ENCODE measurements at regions not wholly inside any gene's neighbourhood (a gene's known extent, or its start where the extent isn't known, plus 50 kb on each side); places are given as distances from the start of the nearest gene placed in this dataset.

DNA sequence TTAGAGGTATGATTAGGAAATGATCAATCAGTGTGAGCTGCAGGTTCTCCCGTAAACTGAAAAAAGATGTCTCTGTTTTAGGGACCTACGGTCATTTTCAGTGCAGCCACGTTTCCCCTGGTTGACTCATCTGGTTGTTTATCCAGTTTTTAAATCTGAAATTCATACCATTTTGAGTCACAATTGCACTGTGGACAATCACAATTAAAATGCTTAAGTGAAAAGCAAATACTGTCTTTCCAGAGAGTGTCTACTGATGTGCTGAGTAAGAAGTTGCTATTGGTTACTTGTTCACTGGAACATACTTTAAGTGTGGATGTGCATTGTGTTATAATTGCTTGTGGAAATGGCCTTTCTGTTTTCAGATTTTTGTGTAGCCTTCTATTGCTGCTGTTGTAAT, 305.1 kb upstream of the SASH1 start:
- DNase-seq (ENCODE audit: low read depth in 3 of 3, low spot score in 1 of 3), result no peak

DNA sequence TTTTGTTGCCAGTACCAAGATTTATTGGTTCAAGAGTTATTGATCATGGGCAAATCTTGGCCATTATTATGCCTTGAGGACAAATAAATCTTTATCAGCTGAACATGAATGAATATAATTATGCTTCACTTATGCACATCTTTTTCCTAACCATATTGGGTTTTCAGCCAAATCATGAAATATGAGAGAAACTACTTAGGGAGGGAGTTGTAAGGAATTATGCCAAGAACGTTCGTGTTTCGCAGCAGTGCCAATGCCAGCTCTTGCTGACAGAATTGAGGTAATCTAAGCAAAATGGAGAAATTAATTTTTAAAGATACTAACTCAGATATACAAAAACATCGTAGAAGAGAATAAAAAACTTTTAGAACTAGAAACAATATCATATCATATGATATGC, 301.1 kb upstream of the SASH1 start:
- no peak for DNase-seq (ENCODE audit: low read depth in 3 of 3, low spot score in 1 of 3)

DNA sequence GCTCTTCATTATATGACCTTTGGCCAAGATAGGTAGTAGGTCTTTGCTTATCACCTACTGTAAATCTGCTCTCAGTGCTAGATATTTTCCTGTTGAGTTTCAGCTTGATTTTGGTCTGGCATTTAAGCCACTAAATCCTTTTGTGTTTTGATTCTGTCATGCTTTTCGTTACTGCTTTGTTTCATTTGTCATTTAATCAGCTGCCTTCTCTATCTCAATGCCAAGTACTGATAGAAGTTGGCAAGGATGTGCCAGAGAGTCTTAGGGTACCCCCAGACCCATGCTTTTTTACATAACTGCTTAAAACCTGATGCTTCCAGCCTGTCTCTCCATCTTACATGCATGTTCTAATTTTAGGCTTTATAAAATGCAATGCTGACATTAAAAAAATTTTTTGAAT, 300.1 kb upstream of the SASH1 start:
- DNase-seq (ENCODE audit: low read depth in 3 of 3, low spot score in 1 of 3), result no peak

GRCh38 chr6:148044261-148044751, 298.3 kb upstream of the SASH1 start:
- no peak for DNase-seq (ENCODE audit: low read depth in 3 of 3, low spot score in 1 of 3)

DNA sequence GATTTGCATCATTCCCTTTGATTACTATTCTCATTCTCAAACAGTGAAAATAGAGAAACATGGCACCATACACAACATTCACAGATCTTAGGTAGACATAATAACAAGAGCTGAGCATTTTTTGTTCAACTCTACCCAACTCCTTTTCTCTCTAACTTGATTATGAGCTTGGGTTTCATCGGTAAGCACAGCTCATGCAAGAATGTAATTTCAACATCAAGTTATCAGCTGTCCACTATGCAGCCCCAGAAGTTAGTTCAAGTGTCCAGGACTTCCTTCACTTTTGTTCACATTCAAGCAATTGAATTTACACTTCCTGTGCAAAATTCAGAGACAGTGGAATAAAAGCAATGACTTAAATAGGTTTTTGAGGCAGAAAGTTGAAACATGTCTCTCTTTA, 297.7 kb upstream of the SASH1 start:
- no peak for DNase-seq (ENCODE audit: low read depth in 3 of 3, low spot score in 1 of 3)

GRCh38 chr6:148053209-148053608, 289.4 kb upstream of the SASH1 start:
- no peak for DNase-seq (ENCODE audit: low read depth in 3 of 3, low spot score in 1 of 3)

GRCh38 chr6:148053796-148054195, 288.8 kb upstream of the SASH1 start:
- DNase-seq (ENCODE audit: low read depth in 3 of 3, low spot score in 1 of 3), result no peak

DNA sequence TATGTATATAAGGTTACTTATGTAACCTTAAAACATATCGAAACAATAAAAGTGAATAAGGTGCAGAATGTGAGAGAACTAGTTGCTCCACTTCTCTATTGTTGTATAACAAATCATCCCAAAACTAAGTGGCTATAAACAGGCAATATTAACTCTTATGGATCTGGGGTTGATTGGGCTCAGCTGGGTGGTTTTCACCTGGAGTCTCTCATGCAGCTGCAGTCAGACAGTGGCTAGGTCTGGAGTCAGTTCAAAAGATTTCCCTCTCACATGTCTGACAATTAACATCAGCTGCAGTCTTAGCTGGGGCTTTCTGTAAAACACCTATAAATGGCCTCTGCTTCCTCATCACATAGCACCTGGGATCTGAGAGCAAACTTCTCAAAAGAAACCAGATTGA, 288.4 kb upstream of the SASH1 start:
- no peak for DNase-seq (ENCODE audit: low read depth in 3 of 3, low spot score in 1 of 3)

DNA sequence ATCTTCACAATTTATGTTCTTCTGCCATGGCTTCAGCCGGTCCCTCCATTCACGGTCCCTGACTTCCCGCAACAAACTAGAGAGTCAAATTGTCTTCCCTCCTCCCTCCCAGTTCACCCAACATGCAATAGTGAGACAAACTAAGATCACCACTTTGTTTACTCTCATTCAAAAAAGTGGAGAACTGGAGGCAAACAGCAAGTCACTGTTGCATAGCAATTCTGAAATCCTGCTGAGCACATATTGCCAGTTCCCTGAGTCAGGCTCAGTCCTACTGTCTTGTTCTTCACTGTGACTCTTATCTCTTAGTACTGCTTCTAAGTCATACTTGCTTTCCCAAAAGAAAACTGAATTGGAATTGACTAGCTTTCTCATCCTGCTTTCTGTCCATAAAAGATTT, 287.2 kb upstream of the SASH1 start:
- no peak for DNase-seq (ENCODE audit: low read depth in 3 of 3, low spot score in 1 of 3)

DNA sequence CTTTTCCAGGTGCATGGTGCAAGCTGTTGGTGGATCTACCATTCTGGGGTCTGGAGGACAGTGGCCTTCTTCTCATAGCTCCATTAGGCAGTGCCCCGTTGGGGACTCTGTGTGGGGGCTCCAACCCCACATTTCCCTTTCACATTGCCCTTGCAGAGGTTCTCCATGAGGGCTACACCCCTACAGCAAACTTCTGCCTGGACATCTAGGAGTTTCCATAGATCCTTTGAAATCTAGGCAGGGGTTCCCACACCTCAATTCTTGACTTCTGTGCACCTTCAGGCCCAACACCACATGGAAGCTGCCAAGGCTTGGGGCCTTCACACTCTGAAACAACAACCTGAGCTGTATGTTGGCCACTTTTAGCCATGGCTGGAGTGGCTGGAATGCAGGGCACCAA, 282.8 kb upstream of the SASH1 start:
- DNase-seq (ENCODE audit: low read depth in 3 of 3, low spot score in 1 of 3), result no peak

DNA sequence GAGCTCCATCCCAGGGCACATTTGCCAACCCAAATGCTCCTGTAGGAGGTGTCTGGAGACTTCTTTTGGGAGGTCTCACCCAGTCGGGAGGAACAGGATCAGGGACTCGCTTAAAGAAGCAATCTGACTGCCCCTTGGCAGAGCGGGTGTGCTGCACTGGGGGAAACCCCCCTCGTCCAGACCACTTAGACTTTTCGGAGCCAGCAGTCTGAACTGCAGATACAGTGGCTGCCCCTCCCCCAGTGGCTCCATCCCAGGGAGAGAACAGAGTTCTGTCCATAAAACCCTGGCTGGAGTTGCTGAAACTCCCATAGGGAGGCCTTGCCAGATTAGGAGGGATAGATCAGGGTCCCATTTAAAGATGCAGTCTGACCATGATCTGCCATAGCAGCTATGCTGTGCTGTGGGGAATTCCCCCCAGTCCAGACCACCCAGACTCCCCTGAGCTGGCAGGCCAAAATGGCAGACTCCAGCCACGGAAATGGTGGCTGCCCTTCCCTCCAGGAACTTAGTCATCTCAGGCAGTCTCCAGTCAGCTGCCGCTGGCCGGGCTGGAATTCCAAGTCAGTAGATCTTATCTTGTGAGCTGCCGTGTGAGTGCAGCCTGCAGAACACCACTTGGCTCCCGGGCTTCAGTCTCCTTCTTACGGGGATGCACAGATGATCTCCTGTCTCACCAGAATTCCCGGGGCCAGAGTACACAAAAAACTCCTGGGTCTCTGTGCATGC, 278.1 kb upstream of the SASH1 start:
- DNase-seq (ENCODE audit: low read depth in 3 of 3, low spot score in 1 of 3), result no peak

DNA sequence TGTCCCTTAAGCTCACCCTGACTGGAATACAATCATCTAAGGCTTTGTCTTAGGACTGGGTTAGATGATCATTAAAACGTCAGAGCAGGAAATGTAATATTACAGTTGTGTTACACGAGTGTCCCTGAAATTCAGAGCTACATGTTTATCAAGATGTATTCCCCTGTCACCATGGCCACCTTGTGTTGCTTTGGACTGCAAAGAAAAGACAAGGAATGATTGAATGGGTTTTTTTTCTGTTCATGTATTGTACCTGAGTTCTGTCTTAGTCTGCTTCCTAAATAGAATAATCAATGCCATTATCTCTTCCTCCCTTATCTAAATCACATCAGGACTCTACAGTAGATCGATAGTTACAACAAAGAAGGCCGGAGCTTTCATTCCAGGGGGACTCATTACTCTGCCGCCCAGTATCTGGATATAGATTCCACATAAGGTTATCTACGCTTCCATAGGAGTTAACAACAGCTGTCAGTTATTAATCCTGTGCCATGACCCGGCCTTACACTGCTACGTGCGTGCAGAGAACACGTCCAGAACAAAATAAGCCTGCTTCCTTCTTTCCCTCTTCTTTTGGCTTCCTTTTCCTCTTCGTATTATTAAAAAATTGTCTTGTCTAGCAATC, 274.1 kb upstream of the SASH1 start:
- no peak for DNase-seq (ENCODE audit: low read depth in 3 of 3, low spot score in 1 of 3)

DNA sequence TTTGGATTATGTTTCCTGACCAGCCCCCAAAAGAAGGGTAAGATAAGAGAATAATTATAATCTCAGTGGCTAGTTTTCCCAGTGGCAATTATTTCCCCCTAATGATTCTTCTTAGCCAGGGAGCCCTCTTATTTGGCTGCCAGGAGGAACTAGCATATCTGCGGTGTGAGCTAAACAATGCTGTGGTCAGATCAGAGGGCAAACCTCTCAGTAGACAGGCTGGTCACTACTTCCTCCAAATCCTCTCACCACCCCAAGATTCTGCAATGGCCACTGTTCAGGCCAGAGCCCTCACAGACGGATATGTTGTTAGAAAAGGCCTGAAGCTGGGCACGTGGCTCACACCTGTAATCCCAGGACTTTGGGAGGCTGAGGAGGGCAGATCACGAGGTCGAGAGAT, 273.4 kb upstream of the SASH1 start:
- DNase-seq (ENCODE audit: low read depth in 3 of 3, low spot score in 1 of 3), result no peak

- no peak for DNase-seq (ENCODE audit: low read depth in 3 of 3, low spot score in 1 of 3)
Measured at GRCh38 chr6:148074291-148074690, 268.3 kb upstream of the SASH1 start.

DNA sequence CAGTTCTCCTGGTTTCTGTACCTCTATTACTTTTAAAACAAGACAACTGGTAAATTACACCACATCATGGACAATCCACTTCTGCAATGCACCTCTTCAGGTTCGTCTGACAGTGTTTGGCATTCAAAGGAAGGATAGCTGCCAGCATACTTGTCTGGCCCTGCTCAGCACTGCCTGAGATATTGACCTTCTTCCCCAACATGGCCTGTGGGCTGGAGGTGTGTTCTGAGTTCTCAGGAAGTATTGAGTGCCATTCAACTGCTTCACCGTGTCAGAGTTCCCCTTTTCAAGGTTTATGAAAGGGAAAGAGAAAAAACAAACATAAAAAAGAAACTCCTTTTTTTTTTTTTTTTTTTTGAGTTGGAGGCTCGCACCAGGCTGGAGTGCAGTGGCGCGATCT, 267.9 kb upstream of the SASH1 start:
- DNase-seq (ENCODE audit: low read depth in 3 of 3, low spot score in 1 of 3), result no peak

DNA sequence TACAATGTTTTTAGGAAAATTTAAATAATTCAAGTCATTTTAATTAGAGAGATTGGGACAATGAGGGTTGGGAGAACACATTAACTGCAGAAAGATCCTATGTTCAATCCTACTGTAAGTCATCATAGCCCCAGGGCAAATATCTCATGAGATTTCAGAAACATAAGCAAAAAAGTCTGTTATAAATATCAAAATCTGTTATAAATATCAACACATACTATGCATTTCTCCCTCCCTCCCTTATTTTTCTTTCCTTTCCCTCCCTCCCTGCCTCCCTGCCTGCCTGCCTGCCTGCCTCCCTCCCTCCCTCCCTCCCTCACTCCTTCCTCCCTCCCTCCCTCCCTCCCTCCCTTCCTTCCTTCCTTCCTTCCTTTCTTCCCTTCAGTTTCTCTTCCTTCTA, 267.3 kb upstream of the SASH1 start:
- DNase-seq (ENCODE audit: low read depth in 3 of 3, low spot score in 1 of 3), result no peak

DNA sequence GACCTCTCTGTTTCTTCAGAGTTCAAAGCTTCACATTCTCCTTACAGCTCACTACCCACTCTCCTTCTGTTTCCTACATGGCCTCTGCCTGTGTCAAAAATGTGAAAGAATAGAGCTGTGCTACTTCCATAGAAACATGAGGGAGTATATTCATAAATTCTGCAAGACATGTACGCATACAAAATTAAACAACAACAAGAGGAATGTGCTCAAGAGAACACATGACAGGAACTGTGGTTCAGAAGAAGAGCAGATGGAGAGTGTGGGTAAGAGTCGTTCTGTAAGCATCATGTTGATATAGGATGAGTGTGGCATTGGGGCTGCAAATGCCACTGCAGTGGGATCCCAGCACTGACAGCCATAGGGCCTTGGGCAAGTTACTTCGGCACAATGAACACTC, 266.6 kb upstream of the SASH1 start:
- DNase-seq (ENCODE audit: low read depth in 3 of 3, low spot score in 1 of 3), result no peak

- no peak for DNase-seq (ENCODE audit: low read depth in 3 of 3, low spot score in 1 of 3)
Measured at GRCh38 chr6:148080315-148080714, 262.3 kb upstream of the SASH1 start.

DNA sequence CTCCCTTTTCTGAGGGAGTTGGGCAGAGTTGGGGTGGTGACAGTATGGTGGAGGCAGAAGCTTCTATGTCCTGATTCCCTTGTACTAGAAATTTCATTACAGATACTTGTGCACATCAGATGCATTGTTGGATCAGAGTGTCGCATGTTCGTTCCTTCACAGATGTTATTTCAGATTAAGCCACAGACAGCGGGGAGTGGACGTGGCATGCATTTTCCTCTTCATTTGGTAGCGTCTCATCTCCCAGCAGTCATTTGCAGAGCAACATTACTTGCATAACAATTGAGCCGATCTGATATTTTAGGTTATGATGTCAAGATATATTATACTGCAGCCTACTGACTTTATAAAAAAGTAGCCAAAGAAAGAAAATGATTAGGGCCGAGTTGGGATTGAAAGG, 261.6 kb upstream of the SASH1 start:
- DNase-seq (ENCODE audit: low read depth in 3 of 3, low spot score in 1 of 3), result no peak

DNA sequence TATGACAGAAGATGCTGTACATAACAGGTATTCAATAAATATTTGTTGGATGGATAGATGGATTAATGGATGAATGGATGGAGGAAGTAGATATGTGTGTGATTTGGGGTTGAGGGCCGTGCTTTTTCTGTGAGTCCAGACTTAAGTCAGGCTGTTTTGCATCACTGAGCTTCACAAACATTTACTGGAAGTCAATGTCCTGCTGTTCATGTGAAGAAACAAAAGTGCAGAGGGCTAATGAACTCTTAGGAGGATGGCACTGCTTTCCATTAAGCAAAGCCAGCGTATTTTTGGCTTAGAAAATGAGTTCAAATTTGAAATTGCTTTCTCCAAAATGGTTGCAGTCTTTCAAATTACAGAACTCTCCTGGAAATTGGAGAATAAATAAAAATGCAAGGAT, 260.6 kb upstream of the SASH1 start:
- no peak for DNase-seq (ENCODE audit: low read depth in 3 of 3, low spot score in 1 of 3)

DNA sequence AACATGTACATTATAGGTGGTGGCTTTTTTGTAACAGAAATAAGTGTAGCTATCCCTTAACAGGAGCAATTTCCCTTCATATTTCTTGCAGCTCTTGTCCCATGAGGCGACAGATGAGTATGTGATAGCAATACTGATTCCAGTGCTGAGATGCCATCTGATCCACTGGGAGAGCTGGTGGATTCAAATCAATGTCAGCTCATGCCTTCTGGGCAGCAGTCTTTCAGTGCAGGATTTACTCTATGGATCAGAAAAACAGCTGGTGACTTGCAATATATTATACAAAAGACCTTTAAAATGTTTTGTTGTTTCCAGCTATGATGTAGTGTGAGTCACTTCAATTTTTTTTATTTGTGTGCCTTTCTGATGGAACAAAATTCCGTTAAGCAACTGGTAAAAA, 259.9 kb upstream of the SASH1 start:
- no peak for DNase-seq (ENCODE audit: low read depth in 3 of 3, low spot score in 1 of 3)

DNA sequence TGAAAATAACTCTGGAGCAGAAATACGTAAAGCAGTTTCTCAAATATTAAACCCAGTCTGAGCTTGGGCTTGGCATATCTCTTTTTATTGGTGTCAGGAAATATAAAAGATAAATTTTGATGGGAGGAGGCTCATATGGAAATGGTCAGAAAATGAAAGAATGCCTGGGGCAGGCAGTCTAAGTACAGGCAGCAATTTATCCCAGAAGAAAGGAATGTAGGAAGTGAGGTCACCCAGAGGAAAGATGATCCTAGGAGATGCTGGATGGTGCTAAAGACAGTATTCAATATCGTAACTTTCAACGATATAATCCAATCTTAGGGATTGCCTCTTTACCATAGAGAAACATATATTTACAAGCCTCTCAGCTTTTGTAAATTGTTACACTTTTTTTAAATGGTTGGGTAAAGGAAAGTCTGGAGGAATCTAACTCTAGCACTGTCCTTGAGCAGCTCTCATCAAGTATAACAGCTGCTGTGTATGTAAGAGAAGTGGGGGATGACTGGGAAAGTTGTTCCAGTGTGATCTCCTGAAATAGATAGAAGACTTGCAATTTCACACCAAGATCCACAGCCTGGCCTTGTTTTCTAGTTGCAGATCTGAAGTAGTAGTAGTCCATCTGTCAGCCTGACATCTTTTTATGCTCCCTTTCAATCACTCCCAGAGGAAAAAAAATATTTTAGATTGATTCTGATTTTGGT, 256.9 kb upstream of the SASH1 start:
- no peak for DNase-seq (ENCODE audit: low read depth in 3 of 3, low spot score in 1 of 3)
